ENCODE measurements at regions not wholly inside any gene's neighbourhood (a gene's known extent, or its start where the extent isn't known, plus 50 kb on each side); places are given as distances from the start of the nearest gene placed in this dataset.

DNA sequence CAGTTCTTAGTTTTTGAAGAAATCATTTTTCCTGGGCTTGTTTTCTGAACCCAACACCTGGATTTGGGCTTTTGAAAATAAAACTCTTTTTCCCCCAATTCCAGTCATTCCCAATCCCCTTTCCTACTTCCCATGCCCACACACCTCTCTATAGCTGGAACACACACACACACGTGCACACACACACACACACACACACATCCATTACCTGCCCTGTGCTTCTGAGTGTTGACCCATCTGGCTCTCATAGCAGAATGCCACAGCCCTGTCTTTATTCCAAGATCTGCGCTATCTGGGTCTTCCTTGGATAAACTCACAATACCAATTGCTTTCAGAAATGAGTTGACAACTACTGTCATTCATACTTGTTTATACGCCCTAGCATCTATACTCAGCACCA lies 54.9 kb upstream of the C4orf54 start:
- DNase-seq: no peak

DNA sequence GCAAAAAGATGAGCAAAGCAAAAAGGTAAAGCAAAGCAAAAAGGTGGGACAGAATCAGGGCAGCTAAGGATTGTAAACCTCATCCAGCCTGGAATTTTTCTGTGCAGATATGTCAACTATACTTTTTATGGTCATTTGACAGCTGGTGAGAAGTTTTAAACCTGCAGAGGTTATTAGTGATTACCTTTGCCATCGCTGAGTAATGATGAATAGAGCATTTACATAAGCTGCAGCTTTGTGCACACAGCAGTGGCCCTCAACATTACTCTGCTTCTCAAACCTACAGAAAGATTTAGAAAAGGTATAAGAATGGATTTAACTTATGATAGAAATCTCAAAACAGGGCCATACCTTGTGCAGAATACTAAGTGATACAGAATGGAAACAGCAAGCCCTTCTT lies 54.5 kb upstream of the C4orf54 start:
- no peak for DNase-seq

- no peak for DNase-seq
Measured at GRCh38 chr4:99711657-99712056, 54.0 kb upstream of the C4orf54 start.

- DNase-seq: no peak
Measured at GRCh38 chr4:99710681-99711345, 53.2 kb upstream of the C4orf54 start.

DNA sequence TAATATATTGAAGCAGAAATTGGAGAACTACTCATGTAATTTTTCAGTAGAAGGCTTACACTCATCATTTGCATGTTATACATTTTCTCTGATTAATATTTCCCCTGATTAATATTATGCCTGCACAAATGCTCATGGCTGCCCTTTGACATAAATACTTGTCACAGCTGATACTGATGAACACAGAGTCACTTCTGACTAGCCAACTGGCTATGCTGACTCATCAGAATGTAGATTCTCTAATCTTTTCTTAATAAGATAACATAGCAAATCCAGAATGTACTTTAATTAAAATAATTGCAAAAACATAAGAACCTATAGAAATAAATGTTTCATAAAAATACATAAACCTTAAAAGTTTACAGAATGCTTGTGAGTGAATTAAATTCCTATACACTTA lies 52.4 kb upstream of the C4orf54 start:
- DNase-seq: no peak

GRCh38 chr4:99708551-99708950 lies 50.9 kb upstream of the C4orf54 start:
- no peak for DNase-seq
